T follicular helper cell (primary cell): ENCODE measurements at regions not wholly inside any gene's neighbourhood (a gene's known extent, or its start where the extent isn't known, plus 50 kb on each side); places are given as distances from the start of the nearest gene placed in this dataset.

Experiments used
- DNase-seq: peaks from one replicate; pipeline ENCODE4 v3.0.0-alpha.2; 2020; ENCODE audit warnings: low read depth

GRCh38 chr16:6665126-6665525, 667.5 kb upstream of the RBFOX1 start:
- DNase-seq: no peak

- no peak for DNase-seq
These were observed 669.0 kb upstream of the RBFOX1 start for GRCh38 chr16:6663668-6664067.

GRCh38 chr16:6656760-6657159, 675.9 kb upstream of the RBFOX1 start:
- no peak for DNase-seq

- no peak for DNase-seq
These were observed 685.8 kb upstream of the RBFOX1 start for GRCh38 chr16:6646891-6647290.

- no peak for DNase-seq
These were observed 686.7 kb upstream of the RBFOX1 start for GRCh38 chr16:6645768-6646568.

- no peak for DNase-seq
These were observed 687.7 kb upstream of the RBFOX1 start for GRCh38 chr16:6644916-6645315.

- DNase-seq: peak; percentile 4
These were observed 689.5 kb upstream of the RBFOX1 start for GRCh38 chr16:6643080-6643686.

GRCh38 chr16:6642271-6642670, 690.4 kb upstream of the RBFOX1 start:
- DNase-seq: no peak

- no peak for DNase-seq
These were observed 691.6 kb upstream of the RBFOX1 start for GRCh38 chr16:6641091-6641490.

GRCh38 chr16:6636457-6636856, 696.2 kb upstream of the RBFOX1 start:
- no peak for DNase-seq

GRCh38 chr16:6634151-6634550, 698.5 kb upstream of the RBFOX1 start:
- DNase-seq: no peak

- no peak for DNase-seq
These were observed 699.2 kb upstream of the RBFOX1 start for GRCh38 chr16:6633456-6633855.

GRCh38 chr16:6629110-6629509, 703.5 kb upstream of the RBFOX1 start:
- DNase-seq: no peak

GRCh38 chr16:6625606-6626005, 707.0 kb upstream of the RBFOX1 start:
- no peak for DNase-seq

- DNase-seq: no peak
These were observed 713.8 kb upstream of the RBFOX1 start for GRCh38 chr16:6618874-6619273.

GRCh38 chr16:6616746-6617145, 715.9 kb upstream of the RBFOX1 start:
- DNase-seq: no peak

GRCh38 chr16:6615636-6616035, 717.0 kb upstream of the RBFOX1 start:
- DNase-seq: no peak

- DNase-seq: no peak
These were observed 721.1 kb upstream of the RBFOX1 start for GRCh38 chr16:6611535-6611934.

- DNase-seq: no peak
These were observed 727.2 kb upstream of the RBFOX1 start for GRCh38 chr16:6605490-6605889.

- no peak for DNase-seq
These were observed 728.8 kb upstream of the RBFOX1 start for GRCh38 chr16:6603780-6604325.

- no peak for DNase-seq
These were observed 730.2 kb upstream of the RBFOX1 start for GRCh38 chr16:6602405-6602804.

- DNase-seq: no peak
These were observed 732.5 kb upstream of the RBFOX1 start for GRCh38 chr16:6600167-6600566.

GRCh38 chr16:6593799-6594198, 738.8 kb upstream of the RBFOX1 start:
- DNase-seq: no peak
